Neural progenitor cell (in vitro differentiated cells): ENCODE measurements at regions not wholly inside any gene's neighbourhood (a gene's known extent, or its start where the extent isn't known, plus 50 kb on each side); places are given as distances from the start of the nearest gene placed in this dataset.

Experiments
- DNase-seq: peaks from one replicate; pipeline ENCODE4 v3.0.0-alpha.2; 2016; ENCODE audit warnings: low spot score
- H2AFZ ChIP-seq: fragments of 200-600 bp; sonication (generic); replicated peaks from 2 replicates; pipeline ENCODE4 v1.6.1; 2016; ENCODE audit warnings: antibody characterized with exemption
- H3F3A ChIP-seq: fragments of 200-600 bp; sonication (generic); 2 replicates; pipeline ENCODE4 v1.6.1; 2016; ENCODE audit warnings: antibody characterized with exemption, low read depth
- H3K27ac ChIP-seq: fragments of 200-600 bp; sonication (generic); 2 replicates; pipeline ENCODE4 v1.5.1; 2016; ENCODE audit warnings: mild to moderate bottlenecking
- H3K27me3 ChIP-seq: fragments of 200-600 bp; sonication (generic); 2 replicates; pipeline ENCODE4 v1.6.1; 2016; ENCODE audit warnings: mild to moderate bottlenecking, moderate library complexity
- H3K36me3 ChIP-seq: fragments of 200-600 bp; sonication (generic); 2 replicates; pipeline ENCODE4 v1.5.1; 2016
- H3K4me1 ChIP-seq: fragments of 200-600 bp; sonication (generic); 2 replicates; pipeline ENCODE4 v1.6.1; 2016; ENCODE audit warnings: mixed run types
- H3K4me2 ChIP-seq: fragments of 200-600 bp; sonication (generic); 2 replicates; pipeline ENCODE4 v1.6.1; 2016
- H3K4me3 ChIP-seq: fragments of 200-600 bp; sonication (generic); 2 replicates; pipeline ENCODE4 v1.5.1; 2016
- H3K79me2 ChIP-seq: fragments of 200-600 bp; sonication (generic); 2 replicates; pipeline ENCODE4 v1.6.1; 2016; ENCODE audit warnings: low read depth
- H3K9ac ChIP-seq: fragments of 200-600 bp; sonication (generic); 2 replicates; pipeline ENCODE4 v1.6.1; 2016
- H3K9me3 ChIP-seq: fragments of 200-600 bp; sonication (generic); 2 replicates; pipeline ENCODE4 v1.5.1; 2016; ENCODE audit warnings: low read depth
- H4K20me1 ChIP-seq: fragments of 200-600 bp; sonication (generic); 2 replicates; pipeline ENCODE4 v1.6.1; 2016; ENCODE audit warnings: low read depth
- H3K27ac Mint-ChIP-seq: 3 replicates; pipeline ENCODE4 v1.8.0; 2021; ENCODE audit warnings: mixed read lengths
- H3K27me3 Mint-ChIP-seq: 2 replicates; pipeline ENCODE4 v1.8.0; 2022; ENCODE audit warnings: low read depth, mild to moderate bottlenecking, inconsistent platforms, moderate library complexity, mixed read lengths; ENCODE audit not compliant: insufficient read depth
- H3K36me3 Mint-ChIP-seq: 3 replicates; pipeline ENCODE4 v1.8.0; 2021; ENCODE audit warnings: mixed read lengths
- H3K4me1 Mint-ChIP-seq: 3 replicates; pipeline ENCODE4 v1.8.0; 2021; ENCODE audit warnings: mixed read lengths
- H3K4me3 Mint-ChIP-seq: 3 replicates; pipeline ENCODE4 v1.8.0; 2021; ENCODE audit warnings: mild to moderate bottlenecking, moderate library complexity, mixed read lengths
- H3K9me3 Mint-ChIP-seq: 3 replicates; pipeline ENCODE4 v1.8.0; 2020; ENCODE audit warnings: mixed read lengths
- CTCF ChIP-seq: fragments of 200-600 bp; sonication (generic); IDR thresholded peaks from 2 replicates; pipeline ENCODE4 v1.5.1; 2017; ENCODE audit warnings: antibody characterized with exemption, mild to moderate bottlenecking
- EZH2 ChIP-seq: fragments of 200-600 bp; sonication (generic); IDR thresholded peaks from 2 replicates; pipeline ENCODE4 v1.6.1; 2017; ENCODE audit warnings: antibody characterized with exemption, mild to moderate bottlenecking, moderate library complexity
- EZH2phosphoT487 ChIP-seq: fragments of 200-600 bp; sonication (generic); IDR thresholded peaks from 2 replicates; pipeline ENCODE4 v1.6.1; 2017; ENCODE audit warnings: antibody characterized with exemption

GRCh38 chr2:64859312-64860212 lies 129.6 kb upstream of the SLC1A4 start:
- H3K4me1 Mint-ChIP-seq = peaks cover 27% of the 10 kb centered on the region
- Histone ChIP-seq H3K9me3 (no peaks in the 10 kb centered on the region), H3K9ac (no peak overlapping the region), H3F3A (peaks cover 45% of the 10 kb centered on the region), H2AFZ (peak overlapping the region; percentile 6), H3K4me3 (peak overlapping the region; percentile 47), H3K36me3 (no peaks in the 10 kb centered on the region), H3K79me2 (no peaks in the 10 kb centered on the region), H3K4me2 (peak overlapping the region; percentile 91), H4K20me1 (no peaks in the 10 kb centered on the region), H3K27ac (no peak overlapping the region), H3K27me3 (peaks cover 37% of the 10 kb centered on the region), H3K4me1 (peaks cover 36% of the 10 kb centered on the region)
- H3K27me3 Mint-ChIP-seq = peaks cover 4% of the 10 kb centered on the region
- no peak overlapping the region for H3K27ac Mint-ChIP-seq
- H3K9me3 Mint-ChIP-seq = peaks cover 3% of the 10 kb centered on the region
- TF ChIP-seq CTCF (peak; percentile 13), EZH2phosphoT487 (no peak), EZH2 (peak; percentile 46)
- no peaks in the 10 kb centered on the region for H3K36me3 Mint-ChIP-seq
- peak overlapping the region; percentile 62 for H3K4me3 Mint-ChIP-seq
- peak; percentile 85 for DNase-seq

- TF ChIP-seq CTCF (no peak), EZH2phosphoT487 (no peak), EZH2 (no peak)
- Mint-ChIP-seq H3K36me3 (no peaks in the 10 kb centered on the region), H3K27me3 (peaks cover 1% of the 10 kb centered on the region), H3K27ac (no peak overlapping the region), H3K4me3 (no peak overlapping the region), H3K4me1 (peaks cover 27% of the 10 kb centered on the region), H3K9me3 (peaks cover under 1% of the 10 kb centered on the region)
- peaks cover 37% of the 10 kb centered on the region for H3K27me3 ChIP-seq
- peaks cover 36% of the 10 kb centered on the region for H3K4me1 ChIP-seq
- no peaks in the 10 kb centered on the region for H3K9me3 ChIP-seq
- H4K20me1 ChIP-seq = no peaks in the 10 kb centered on the region
- no peak overlapping the region for H3K9ac ChIP-seq
- H3K27ac ChIP-seq = no peak overlapping the region
- peak overlapping the region; percentile 6 for H2AFZ ChIP-seq
- H3K4me3 ChIP-seq = peak overlapping the region; percentile 47
- no peak for DNase-seq
- peak overlapping the region; percentile 91 for H3K4me2 ChIP-seq
- H3K36me3 ChIP-seq = no peaks in the 10 kb centered on the region
- no peaks in the 10 kb centered on the region for H3K79me2 ChIP-seq
- peaks cover 53% of the 10 kb centered on the region for H3F3A ChIP-seq
Measured at GRCh38 chr2:64860276-64860885, 128.8 kb upstream of the SLC1A4 start.

GRCh38 chr2:64860936-64861335 lies 128.3 kb upstream of the SLC1A4 start:
- TF ChIP-seq CTCF (no peak), EZH2phosphoT487 (no peak), EZH2 (no peak)
- no peak for DNase-seq
- peaks cover 57% of the 10 kb centered on the region for H3F3A ChIP-seq
- no peak overlapping the region for H3K27ac Mint-ChIP-seq
- H3K4me1 ChIP-seq = peaks cover 36% of the 10 kb centered on the region
- no peak overlapping the region for H3K4me3 ChIP-seq
- no peak overlapping the region for H3K4me2 ChIP-seq
- peaks cover 39% of the 10 kb centered on the region for H3K27me3 ChIP-seq
- no peak overlapping the region for H2AFZ ChIP-seq
- H3K79me2 ChIP-seq = no peaks in the 10 kb centered on the region
- no peaks in the 10 kb centered on the region for H3K36me3 ChIP-seq
- no peaks in the 10 kb centered on the region for H3K27me3 Mint-ChIP-seq
- H3K9ac ChIP-seq = no peak overlapping the region
- H3K9me3 ChIP-seq = no peaks in the 10 kb centered on the region
- no peak overlapping the region for H3K27ac ChIP-seq
- no peak overlapping the region for H3K4me3 Mint-ChIP-seq
- H4K20me1 ChIP-seq = no peaks in the 10 kb centered on the region
- H3K4me1 Mint-ChIP-seq = peaks cover 27% of the 10 kb centered on the region
- no peaks in the 10 kb centered on the region for H3K9me3 Mint-ChIP-seq
- H3K36me3 Mint-ChIP-seq = no peaks in the 10 kb centered on the region
